HG02852 (cell line): ENCODE measurements at regions not wholly inside any gene's neighbourhood (a gene's known extent, or its start where the extent isn't known, plus 50 kb on each side); places are given as distances from the start of the nearest gene placed in this dataset.

Experiments
- ATAC-seq: cut with Tn5 transposase; IDR thresholded peaks from one replicate; pipeline ENCODE4 v1.9.1; 2021; ENCODE audit warnings: mild to moderate bottlenecking, moderate library complexity; ENCODE audit not compliant: unreplicated experiment

GRCh38 chr1:34270181-34270580 lies 93.5 kb downstream of the C1orf94 start:
- no peak for ATAC-seq

DNA sequence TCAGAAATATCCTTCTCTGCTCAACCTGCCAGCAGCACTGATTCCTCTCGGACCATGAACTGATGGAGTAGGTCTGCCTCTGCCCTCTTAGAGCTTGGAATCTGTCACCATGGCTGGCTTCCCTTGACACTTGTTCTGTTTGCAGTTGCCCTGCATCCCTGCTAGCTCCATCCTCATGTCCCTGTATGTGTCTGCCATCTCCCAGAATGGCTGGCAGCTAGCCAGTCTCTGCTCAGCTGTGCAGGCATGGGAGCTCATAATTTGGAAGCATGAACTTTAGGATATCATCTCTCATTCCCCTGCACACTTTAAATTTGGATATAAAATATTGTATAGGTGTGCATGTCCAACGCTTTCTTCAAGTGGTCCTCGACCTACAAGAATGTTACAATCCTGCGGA lies 95.4 kb downstream of the C1orf94 start:
- no peak for ATAC-seq

DNA sequence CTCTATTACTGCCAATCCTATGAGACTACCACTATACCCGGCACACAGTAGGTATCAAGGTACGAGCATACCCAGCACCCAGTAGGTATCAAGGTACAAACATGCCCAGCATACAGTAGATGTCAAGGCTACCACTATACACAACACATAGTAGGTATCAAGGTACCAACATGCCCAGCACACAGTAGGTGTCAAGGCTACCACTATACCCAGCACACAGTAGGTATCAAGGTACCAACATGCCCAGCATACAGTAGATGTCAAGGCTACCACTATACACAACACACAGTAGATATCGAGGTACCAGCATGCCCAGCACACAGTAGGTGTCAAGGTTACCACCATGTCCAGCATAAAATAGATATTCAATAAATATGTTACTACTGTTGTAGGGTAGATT lies 98.4 kb downstream of the C1orf94 start:
- no peak for ATAC-seq

GRCh38 chr1:34276606-34277005 lies 99.9 kb downstream of the C1orf94 start:
- ATAC-seq = no peak

GRCh38 chr1:34277150-34277549 lies 100.4 kb downstream of the C1orf94 start:
- ATAC-seq = no peak

GRCh38 chr1:34278211-34278610 lies 101.5 kb downstream of the C1orf94 start:
- ATAC-seq = no peak

DNA sequence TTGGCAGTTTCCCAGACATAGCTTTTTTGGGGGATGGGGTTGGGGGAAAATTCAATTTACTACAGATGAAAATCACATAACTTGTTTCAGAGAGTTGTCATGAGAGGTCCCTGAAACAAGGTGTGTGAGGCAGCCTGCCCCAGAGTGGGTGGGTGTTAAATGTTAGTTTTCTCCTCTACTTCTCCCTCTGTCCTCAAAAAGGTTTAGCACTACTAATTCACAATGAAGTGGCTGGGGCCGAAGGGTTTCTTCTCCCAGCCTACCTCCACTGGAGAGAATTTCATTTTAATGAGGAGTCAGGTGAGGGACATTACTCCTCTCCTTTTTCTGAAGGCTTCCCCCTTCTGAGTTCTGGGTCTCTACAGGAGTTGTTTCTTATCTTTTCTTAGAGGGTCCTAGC lies 103.3 kb downstream of the C1orf94 start:
- no peak for ATAC-seq

DNA sequence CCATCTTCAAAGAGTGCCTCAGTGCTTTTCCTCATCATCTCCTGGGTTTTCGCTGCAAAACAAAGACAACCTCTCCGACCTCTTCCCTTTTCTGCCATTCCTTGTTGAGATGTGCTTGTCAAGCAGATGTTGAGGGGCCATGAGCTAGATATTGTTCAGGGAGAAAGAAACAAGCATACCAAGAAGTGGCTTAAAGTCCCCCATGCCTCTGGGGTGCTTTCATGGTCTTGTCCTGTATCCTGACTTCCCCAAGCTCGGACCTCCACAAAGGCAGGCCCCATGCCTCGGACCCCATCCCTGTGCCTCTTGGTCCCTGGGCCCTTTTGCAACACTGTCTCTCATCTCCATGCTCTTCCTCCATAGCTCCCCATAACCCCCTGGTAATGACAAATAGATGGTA lies 103.8 kb downstream of the C1orf94 start:
- no peak for ATAC-seq

DNA sequence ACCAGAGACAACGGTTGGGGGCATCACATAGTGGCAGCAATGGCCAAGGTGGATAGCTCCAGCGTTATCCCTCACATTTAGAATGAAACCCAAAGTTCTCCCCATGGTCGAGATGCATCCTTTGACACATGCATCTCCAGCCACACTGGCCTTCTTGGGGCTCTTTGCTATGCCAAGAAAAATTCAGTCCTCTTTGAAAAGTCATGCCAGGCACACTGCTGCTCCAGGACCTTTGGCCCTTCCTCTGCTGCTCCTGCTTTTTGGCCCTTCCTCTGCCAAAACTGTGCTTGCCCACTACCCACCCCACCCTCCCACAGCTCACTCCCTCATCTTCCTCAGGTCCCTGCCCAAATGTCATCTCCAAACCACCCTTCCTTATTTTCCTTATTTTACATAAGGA lies 106.4 kb downstream of the C1orf94 start:
- ATAC-seq = no peak

DNA sequence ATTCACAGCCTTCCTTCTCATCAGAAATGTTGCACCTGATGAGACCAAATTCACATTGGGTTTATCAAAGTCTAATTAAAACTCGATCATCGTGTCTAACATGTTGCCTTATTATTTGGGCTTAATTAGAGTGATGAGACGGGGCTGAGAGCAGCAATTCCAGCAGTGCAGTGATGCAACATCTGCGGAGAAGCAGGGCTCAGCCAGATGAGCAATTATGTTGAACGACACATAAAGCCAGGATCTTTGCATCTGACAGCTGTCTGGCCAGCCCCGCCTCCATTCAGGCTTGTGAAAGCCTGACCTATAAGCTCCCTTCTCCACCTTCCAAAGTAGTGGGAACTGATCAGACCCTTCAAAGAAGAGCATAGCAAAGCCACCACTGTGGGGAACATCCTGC lies 109.8 kb downstream of the C1orf94 start:
- ATAC-seq = no peak

DNA sequence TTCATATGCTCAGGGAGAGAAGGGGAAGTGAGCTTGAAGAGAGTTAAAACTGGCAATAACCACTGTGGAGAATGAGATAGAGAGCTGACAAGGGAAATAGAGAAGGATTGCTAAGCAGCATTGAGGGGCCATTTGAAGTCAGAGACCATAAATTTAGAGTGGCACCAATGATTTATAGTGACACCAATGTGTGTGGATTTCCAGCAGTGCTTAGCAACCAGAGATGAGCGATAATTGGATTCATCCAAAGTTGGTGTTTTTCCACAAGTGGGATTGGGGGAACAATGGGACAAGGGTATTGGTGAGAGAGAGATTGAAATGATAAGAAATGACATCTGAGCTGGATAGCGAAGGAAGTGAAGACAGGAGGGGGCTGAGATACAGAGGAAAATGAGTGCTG lies 114.1 kb downstream of the C1orf94 start:
- no peak for ATAC-seq

- ATAC-seq = no peak
Observed at GRCh38 chr1:34292472-34292871, 115.8 kb downstream of the C1orf94 start.

GRCh38 chr1:34296059-34296458 lies 119.4 kb downstream of the C1orf94 start:
- no peak for ATAC-seq

- ATAC-seq = no peak
Observed at GRCh38 chr1:34302798-34303197, 126.1 kb downstream of the C1orf94 start.

DNA sequence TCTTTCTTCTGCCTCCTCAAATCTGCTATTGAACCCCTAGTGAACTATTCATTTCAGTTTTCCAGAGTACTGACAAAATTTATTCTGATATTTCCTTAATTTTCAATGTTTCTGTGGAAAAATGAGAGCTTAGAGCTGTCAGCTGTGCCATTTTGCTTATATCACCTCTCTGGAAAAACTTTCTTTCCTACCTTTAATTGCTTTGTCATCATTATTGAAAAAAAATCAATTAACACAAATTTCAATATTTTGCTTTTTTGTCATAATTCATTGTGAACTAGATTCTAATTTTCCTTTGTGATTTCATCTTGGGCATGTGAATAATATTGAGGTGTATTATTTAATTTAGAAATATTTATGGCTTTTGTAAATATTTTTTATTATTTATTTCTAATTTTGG lies 126.5 kb downstream of the C1orf94 start:
- ATAC-seq = no peak

GRCh38 chr1:34306568-34306967 lies 129.9 kb downstream of the C1orf94 start:
- ATAC-seq = no peak

- ATAC-seq = no peak
Observed at GRCh38 chr1:34312359-34312758, 135.7 kb downstream of the C1orf94 start.

- ATAC-seq = no peak
Observed at GRCh38 chr1:34315974-34316373, 139.3 kb downstream of the C1orf94 start.

- ATAC-seq = no peak
Observed at GRCh38 chr1:34316773-34317172, 140.1 kb downstream of the C1orf94 start.

DNA sequence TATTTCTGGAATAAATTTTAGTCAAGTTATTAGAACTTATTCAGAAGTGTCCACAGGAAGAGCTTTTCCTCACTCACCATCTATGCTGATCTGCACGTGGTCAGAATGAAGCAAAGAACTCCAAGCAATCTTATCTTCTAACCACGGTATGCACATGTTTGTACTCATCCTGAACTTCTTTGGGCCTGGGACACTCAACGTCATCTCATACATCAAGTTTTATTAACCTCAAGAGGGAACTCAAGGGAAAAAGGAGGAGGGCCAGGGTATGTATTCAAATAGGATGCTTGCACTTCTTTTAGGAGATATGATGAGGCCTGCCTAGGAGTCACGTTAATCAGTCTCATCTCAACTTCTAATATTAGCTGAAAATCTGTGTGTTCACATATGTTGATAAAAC lies 142.5 kb downstream of the C1orf94 start:
- ATAC-seq = no peak

GRCh38 chr1:34320053-34320669 lies 143.5 kb downstream of the C1orf94 start:
- ATAC-seq = no peak

DNA sequence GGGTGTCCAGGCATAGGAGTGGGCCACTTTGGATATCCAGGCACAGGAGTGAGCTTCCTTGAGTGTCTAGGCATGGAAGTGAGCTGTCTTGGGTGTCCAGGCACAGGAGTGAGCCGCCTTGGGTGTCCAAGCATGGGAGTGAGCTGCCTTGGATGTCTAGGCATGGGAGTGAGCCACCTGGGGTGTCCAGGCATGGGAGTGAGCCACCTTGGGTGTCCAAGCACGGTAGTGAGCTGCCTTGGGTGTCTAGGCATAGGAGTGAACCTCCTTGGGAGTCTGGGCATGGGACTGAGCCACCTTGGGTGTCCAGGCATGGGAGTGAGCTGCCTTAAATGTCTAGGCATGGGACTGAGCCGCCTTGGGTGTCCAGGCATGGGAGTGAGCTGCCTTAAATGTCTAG lies 146.3 kb downstream of the C1orf94 start:
- no peak for ATAC-seq

GRCh38 chr1:34324879-34325440 lies 148.3 kb downstream of the C1orf94 start:
- no peak for ATAC-seq
